GM18505 (cell line): ENCODE measurements at regions not wholly inside any gene's neighbourhood (a gene's known extent, or its start where the extent isn't known, plus 50 kb on each side); places are given as distances from the start of the nearest gene placed in this dataset.

Source experiments
- ATAC-seq: cut with Tn5 transposase; IDR thresholded peaks from one replicate; pipeline ENCODE4 v1.9.1; 2021; ENCODE audit not compliant: unreplicated experiment
- POLR2A ChIP-seq: IDR thresholded peaks from 4 replicates; pipeline ENCODE4 v1.6.1; 2011; ENCODE audit warnings: borderline replicate concordance; ENCODE audit not compliant: insufficient read depth, insufficient read length; ENCODE audit errors: extremely low read depth

DNA sequence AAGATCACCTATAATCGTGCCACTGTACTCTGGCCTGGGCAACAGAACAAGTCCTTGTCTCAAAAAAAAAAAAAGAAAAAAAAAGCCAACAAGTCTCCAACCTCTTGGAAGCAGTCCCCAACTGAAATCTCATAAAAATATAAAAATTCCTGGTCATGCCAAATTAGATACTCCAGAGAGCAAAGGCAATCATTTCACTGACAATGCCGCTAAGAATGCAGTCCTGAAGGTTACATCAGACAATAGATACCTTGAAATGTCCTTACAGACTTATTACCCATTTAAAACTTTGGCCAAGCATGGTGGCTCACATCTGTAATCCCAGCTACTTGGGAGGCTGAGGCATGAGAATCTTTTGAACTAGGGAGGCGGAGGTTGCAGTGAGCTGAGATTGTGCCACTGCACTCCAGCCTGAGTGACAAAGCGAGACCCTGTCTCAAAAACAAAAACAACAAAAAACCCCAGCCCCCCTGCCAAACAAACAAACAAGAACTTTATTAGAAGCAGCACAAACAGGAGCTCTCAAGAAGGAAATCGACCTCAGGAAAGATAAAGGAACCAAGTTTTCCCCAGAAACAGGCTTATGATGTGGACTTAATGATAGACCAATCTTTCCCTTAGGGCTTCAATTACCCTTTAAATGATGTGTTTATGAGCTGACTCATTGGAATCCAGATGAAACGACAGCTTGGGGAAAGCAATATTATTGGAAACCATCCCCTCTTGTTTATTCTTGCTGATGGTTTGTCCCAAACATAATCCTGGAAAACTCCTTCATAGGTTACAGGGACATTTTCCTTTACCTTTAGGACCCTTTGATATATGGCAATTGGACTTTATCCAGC is 53.1 kb upstream of the XCR1 start:
- TF ChIP-seq POLR2A: no peak
- ATAC-seq: no peak

DNA sequence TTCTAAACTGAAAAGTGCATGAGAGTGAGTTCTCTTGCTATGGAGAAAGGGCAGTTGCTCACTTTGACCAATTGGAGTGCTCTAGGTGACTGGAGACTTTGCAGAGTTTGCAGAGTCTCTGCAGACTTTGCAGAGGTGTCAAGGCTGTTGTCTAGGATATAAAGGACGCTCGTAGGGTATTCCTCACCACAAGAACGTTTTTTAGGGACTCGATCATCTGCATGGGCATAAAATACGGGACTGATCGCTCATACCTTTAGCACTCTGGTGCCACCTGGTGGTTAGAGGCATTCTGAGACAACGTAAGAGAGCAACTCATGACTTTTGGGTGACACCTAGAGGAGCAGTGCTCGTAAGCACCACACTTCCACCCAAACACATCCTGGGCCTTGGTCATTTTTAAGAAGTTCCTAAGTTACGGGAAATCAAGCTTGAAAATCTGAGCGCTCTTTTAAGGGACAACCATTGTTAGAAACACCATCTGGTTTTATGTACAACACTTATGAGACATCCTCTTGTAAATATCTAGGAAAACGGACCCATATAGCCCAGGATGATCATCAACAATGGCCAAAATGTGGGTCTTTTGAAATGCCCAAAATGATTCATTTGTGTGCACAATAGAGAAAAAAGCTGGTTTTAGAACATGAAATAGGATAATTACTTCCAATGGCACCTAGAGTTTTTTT is 51.6 kb upstream of the XCR1 start:
- no peak for ATAC-seq
- TF ChIP-seq POLR2A: no peak
